ENCODE measurements at regions not wholly inside any gene's neighbourhood (a gene's known extent, or its start where the extent isn't known, plus 50 kb on each side); places are given as distances from the start of the nearest gene placed in this dataset.

GRCh38 chr11:119983240-119983732, 154.6 kb downstream of the TRIM29 start:
- no peak for DNase-seq (ENCODE audit: low spot score)

- DNase-seq (ENCODE audit: low spot score) = peak; percentile 11
Observed at GRCh38 chr11:119982517-119983239, 155.2 kb downstream of the TRIM29 start.

GRCh38 chr11:119980431-119980830, 157.5 kb downstream of the TRIM29 start:
- DNase-seq (ENCODE audit: low spot score) = no peak

- DNase-seq (ENCODE audit: low spot score) = no peak
Observed at GRCh38 chr11:119979701-119980100, 158.2 kb downstream of the TRIM29 start.

- no peak for DNase-seq (ENCODE audit: low spot score)
Observed at GRCh38 chr11:119978696-119979095, 159.2 kb downstream of the TRIM29 start.

GRCh38 chr11:119977881-119978280, 160.0 kb downstream of the TRIM29 start:
- no peak for DNase-seq (ENCODE audit: low spot score)

- no peak for DNase-seq (ENCODE audit: low spot score)
Observed at GRCh38 chr11:119977561-119977860, 160.4 kb downstream of the TRIM29 start.

GRCh38 chr11:119976805-119977560, 160.9 kb downstream of the TRIM29 start:
- no peak for DNase-seq (ENCODE audit: low spot score)

GRCh38 chr11:119975561-119976152, 162.3 kb downstream of the TRIM29 start:
- DNase-seq (ENCODE audit: low spot score) = peak; percentile 60

- no peak for DNase-seq (ENCODE audit: low spot score)
Observed at GRCh38 chr11:119974467-119974866, 163.4 kb downstream of the TRIM29 start.

- no peak for DNase-seq (ENCODE audit: low spot score)
Observed at GRCh38 chr11:119974051-119974450, 163.9 kb downstream of the TRIM29 start.

- no peak for DNase-seq (ENCODE audit: low spot score)
Observed at GRCh38 chr11:119972281-119972680, 165.6 kb downstream of the TRIM29 start.

- no peak for DNase-seq (ENCODE audit: low spot score)
Observed at GRCh38 chr11:119970555-119971304, 167.2 kb downstream of the TRIM29 start.

- no peak for DNase-seq (ENCODE audit: low spot score)
Observed at GRCh38 chr11:119964136-119965025, 173.5 kb downstream of the TRIM29 start.

GRCh38 chr11:119957951-119958350, 180.0 kb downstream of the TRIM29 start:
- DNase-seq (ENCODE audit: low spot score) = no peak

GRCh38 chr11:119952441-119952840, 185.5 kb downstream of the TRIM29 start:
- DNase-seq (ENCODE audit: low spot score) = no peak

- DNase-seq (ENCODE audit: low spot score) = no peak
Observed at GRCh38 chr11:119943298-119943655, 194.6 kb downstream of the TRIM29 start.

- DNase-seq (ENCODE audit: low spot score) = no peak
Observed at GRCh38 chr11:119942583-119943297, 195.2 kb downstream of the TRIM29 start.

GRCh38 chr11:119941636-119942411, 196.1 kb downstream of the TRIM29 start:
- DNase-seq (ENCODE audit: low spot score) = no peak

- no peak for DNase-seq (ENCODE audit: low spot score)
Observed at GRCh38 chr11:119941171-119941570, 196.7 kb downstream of the TRIM29 start.

Measured in umbilical cord (tissue), 1 donor.